Ecto neural progenitor cell (in vitro differentiated cells): ENCODE measurements at regions not wholly inside any gene's neighbourhood (a gene's known extent, or its start where the extent isn't known, plus 50 kb on each side); places are given as distances from the start of the nearest gene placed in this dataset.
"Not testable (repeated sequence)": the region's sequence is repeated elsewhere in the genome, so short reads cannot be mapped to it uniquely, and the experiment has no call there.

Experiments used
- DNase-seq: peaks from one replicate; pipeline ENCODE4 v3.0.0-alpha.2; 2018; ENCODE audit warnings: low spot score

DNA sequence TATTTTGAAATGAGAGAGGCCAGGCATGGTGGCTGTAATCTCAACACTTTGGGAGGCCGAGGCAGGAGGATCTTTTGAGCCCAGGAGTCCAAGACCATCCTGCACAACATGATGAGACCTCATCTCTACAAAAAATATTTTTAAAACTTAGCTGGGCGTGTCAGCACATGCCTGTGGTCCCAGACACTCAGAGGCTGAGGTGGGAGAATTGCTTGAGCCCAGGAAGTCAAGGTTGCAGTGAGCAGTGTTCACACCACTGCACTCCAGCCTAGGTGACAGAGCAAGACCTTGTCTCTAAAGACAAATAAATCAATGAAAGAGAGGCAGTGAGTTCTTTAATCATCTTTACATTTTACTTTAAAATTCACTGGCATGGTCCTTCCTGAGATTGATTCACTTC is 124.5 kb downstream of the DUSP6 start:
- no peak for DNase-seq

DNA sequence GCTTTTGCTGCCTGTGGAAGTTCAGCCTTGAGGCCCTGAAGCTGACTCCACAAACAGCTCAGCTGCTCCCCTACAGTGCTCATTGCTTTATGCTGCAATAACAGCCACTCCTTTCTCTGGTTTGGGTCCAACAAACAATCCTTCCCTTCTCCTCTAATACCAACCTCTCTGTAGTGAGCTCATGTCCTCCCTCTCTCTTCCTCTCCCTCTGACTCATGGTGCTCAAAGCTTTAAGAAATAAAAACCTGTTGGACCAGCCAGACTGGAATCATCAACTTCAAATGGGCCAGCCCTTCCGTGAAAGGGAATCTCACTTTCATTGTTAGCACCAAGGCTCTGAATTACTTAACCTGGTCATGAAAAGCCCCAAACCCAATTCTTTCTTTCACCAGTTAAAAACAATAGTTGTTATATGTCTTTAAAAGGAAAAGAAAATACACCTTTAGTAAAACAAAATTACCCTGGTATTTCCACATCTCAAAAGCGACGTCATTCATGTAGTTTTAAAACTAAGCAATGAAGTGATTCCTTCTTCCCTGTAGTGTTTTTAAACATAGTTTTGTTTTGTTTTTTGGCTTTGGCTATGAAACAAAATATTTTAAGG is 126.4 kb downstream of the DUSP6 start:
- DNase-seq = no peak

DNA sequence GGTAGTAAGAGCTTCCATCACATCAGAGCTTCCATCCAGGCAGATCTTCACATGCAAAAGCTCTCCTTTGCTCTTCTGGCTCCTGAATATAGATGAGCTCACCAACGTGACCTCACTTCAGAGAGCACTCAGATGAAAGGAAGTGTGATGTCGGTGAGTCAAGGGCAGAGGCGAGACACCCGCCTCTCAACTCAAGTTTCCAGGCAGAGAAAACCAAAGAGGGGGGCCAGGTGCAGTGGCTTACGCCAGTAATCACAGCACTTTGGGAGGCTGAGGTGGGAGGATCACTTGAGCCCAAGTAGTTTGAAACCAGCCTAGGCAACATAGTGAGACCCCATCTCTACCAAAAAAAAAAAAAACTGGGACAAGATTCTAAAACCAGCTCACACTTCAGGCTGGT is 126.9 kb downstream of the DUSP6 start:
- no peak for DNase-seq

DNA sequence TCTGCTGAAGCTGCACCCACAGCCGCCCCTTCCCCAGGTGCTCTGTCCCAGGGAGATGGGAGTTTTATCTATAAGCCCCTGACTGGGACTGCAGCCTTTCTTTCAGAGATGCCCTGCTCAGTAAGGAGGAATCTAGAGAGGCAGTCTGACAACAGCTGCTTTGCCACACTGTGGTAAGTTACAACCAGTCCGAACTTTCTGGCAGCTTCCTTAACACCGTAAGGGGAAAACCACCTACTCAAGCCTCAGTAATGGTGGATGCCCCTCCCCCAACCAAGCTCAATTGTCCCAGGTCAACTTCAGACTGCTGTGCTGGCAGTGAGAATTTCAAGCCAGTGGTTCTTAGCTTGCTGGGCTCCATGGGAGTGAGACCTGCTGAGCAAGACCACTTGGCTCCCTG is 129.7 kb downstream of the DUSP6 start:
- not testable (repeated sequence) for DNase-seq

DNA sequence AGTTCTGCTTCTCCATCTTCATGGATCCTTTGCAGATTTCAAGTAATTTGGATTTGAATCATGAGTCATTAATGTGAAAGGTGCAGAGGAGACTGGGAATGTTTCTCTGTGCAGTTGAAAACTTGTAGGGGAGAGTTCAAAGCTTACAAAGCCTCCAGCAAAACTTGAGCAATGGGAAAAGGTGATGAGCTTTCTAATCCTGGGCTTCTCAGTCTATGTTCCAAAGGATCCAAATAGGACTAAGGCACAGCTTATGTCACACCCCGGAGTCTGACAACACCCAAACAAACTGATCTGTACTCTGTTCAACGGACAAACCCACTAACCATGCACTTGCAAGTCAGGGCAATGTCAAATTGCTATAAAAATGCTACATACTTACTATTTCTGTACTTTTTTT is 134.8 kb downstream of the DUSP6 start:
- DNase-seq = no peak

DNA sequence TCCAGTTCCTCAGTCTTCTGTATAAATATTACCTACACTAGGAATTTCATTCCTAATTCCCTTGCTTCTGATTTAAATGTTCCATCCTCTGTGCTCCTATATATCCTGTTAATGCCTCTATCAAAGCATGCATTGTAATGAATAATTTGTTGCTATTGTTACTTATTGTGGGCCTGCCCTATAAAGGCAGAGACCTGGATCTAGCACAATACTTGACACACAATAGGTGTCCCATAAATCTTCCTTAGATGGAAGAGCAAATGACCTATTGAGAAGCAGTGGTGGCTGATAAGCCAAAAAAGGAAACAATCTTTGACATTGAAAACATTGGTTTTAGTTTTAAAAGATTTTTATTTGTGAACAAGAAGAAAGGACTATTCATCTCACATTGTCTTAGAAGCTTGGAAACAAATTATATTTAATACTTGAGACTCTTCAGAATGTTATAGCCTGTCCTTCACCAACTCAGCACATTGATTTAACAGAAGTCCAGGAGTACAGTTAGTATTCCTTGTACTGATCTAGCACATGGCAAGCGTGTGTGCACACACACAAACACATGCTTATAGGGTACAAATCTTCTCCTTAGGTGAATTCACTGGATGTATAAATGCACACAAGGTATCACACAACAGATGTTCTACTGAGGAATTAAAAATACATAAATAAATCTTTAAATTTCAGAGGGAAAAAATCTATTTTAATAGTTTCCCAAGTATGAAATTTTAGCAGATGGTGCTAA is 135.9 kb downstream of the DUSP6 start:
- no peak for DNase-seq

DNA sequence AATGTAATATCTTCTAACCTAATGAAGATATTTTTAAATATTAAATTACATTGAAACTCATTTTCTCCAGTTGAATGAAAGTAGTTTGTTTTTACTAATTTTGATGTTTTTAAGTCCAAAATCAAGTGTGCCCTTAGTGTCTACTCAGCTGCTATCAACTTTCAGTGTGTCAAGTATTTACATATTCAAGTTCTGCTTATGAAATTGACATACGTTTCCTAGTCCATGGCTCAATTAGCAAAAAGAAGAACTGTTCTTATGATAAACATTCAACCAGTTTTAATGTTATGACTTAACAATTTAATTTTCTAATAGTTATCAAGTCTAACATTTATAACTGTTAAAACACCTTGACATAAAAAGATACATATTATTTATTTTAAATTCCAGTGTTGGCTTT is 137.1 kb downstream of the DUSP6 start:
- no peak for DNase-seq

DNA sequence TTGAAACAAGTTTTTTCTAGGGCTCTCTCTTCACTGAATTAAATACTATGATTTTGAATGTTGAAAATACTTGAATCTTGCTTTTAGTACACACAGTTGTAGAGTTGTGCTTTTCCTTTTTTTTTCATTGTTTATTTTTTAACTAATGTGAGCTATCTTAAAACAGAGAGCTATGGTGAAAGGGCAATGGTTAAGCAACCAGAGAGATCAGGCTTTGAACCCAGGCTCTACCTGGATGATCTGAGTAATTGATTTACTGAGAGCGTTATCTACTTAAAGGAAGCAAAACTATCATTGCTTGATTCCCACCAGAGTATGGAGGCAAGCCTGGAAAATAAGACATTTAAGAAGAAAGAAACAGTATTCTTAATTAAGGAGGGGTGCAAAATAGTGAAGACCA is 138.6 kb downstream of the DUSP6 start:
- no peak for DNase-seq

DNA sequence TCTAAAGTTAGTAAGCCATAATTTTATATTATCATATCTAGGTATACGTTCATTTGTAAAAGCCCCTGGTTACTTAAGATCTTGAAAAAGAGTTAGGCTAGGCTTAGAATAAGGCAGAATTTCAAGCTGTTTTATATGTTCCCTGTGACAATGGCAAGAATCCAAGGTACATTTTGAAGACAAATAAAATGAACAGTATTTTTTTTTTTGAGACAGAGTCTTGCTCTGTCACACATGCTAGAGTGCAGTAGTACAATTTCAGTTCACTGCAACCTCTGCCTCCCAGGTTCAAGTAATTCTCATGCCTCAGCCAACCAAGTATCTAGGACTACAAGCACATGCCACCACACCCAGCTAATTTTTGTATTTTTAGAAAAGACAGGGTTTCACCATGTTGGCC is 139.2 kb downstream of the DUSP6 start:
- no peak for DNase-seq

DNA sequence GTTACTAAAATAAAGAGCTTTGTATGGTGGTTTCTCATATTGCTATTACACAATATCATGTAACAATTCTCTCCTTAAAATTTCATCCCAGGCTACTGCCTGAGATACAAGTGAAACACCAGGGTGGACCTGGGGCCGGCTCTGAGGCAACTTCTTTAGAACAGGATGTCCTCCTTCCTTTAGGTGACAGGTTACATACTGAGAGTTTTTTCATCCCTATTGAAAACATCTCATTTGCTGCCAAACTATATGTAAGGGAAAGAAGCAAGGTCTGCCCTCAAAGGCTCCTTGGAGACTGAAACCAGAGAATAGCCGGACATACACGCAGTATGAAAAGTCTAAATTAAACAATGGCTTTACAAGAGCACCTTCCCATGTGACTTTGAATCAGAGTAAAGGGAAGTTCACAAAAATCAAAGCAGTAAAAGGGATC is 139.9 kb downstream of the DUSP6 start:
- no peak for DNase-seq

DNA sequence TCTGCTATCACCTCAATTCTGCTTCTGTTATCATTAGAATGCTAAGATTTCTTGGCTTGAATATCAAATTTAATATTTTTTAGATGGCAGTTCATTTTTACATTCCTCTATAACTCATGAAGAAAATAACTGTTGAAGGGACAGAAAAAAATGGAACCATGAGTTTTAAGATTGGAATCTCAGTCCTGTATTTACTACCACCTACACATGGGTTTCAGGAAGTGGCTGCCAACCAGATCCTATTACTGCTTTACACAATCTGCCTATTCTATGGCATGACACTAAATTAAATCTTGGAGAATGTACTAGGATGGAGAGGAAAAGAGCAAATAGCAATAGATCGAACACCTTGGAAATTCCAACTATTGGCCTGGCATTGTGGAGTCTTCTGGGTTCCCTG is 140.8 kb downstream of the DUSP6 start:
- DNase-seq = no peak

DNA sequence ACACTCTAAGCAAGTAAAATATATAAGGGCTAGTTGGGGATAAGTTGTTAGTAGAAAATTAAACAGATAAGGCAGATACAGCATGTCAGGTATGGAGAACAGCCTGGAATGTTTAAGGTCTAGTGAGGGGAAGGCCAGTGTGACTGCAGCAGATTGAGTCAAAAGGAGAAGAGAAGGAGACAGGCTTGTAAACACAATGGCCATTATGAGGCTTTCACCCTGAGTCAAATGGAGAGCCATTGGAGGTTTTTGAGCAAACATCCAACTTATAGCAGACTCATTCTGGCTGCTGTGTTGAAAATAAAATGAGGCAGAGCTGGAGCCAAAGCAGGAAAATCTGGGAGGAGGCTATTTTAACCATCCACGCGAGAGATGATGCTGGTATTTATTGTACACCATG is 142.0 kb downstream of the DUSP6 start:
- DNase-seq = no peak

DNA sequence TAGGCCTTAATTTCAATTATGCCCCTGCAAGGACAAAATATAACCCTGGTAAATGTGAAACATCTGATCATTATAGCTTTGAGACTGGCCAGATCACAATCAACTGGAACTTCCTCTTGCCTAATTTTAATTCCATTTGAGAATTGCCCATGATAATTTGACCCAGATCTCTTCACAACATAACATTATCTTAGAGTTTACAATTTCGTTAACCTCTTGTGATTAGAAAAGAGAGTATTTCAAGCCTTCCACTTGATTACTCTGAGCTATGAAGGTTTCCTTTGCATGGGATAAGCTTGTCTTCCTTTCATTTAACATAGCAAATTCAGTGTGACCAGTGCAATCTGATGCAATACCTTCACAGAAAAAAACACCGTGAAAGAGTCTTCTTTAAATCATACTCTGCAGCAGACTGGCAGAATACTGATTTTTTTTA is 143.6 kb downstream of the DUSP6 start:
- DNase-seq = no peak

DNA sequence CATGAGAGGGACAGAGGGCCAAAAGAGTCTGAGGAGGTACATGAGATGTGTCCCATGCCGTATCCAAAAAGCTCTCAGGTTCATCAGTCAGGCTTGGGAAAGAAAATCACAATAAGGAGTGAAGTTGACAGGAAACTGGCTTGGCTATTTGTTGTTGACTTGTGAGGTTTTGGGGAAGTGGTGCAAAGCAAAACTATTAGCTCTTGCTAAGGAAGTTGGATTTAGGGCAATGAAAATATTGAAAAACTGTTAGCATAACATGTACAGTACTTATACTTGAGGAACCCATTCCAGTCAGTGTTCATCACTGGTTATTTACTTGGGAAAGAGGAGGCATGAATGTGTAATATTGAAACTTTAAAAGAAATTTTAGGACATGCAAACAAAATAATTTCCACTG is 145.9 kb downstream of the DUSP6 start:
- DNase-seq = no peak

DNA sequence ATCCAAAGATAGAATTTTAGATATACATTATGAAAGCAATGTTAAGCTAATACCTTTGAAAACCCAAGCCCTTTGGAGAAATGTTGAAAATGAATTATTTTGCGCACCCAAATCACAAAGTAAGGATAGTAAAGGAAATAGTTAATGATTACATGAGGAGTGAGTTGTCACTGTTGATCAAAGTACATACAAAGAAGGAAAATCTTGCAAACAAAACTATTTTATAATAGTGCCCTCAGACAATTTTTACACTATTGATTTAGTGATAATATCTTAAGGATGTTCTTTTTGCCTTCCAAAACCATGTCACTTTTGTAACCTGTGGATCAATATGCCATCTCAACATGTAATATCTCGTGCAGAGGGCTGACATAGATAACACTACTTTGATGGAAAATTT is 146.8 kb downstream of the DUSP6 start:
- DNase-seq = no peak

DNA sequence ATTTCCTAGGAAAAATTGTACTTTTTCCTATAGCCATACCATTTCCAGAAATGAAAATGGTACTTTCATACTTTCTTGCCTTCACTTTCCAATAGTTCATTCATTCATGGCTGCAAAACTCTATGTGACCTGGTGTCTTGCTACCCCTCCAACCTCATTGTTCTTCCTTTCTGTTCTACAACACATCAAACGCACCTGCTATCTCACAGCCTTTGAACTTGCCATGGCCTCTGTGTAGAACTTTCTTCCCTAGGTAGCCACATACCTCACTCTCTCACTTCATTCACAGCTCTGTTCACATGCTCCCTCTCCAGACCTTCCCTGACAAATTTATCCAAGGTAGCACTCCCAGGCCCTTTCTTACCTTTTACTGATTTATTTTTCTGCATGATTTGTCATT is 149.2 kb downstream of the DUSP6 start:
- DNase-seq = no peak

DNA sequence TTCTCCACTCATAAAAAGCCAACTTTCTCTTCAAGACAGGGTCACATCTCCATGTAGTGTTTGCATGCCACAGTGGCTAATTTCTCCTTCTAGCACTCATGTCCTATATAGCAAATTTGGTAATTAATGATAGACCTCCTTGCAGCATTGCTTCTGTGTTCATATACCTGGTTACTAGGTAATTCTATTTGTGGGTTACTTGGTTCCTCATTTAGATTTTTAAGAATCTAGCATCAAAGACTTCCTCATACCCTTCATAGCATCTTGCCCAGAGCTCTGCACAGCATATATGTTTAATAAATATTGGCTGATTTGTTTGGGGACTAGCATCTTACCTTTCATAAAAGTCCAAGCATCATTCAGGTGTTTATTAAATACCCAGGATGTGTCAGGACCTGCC is 152.1 kb downstream of the DUSP6 start:
- no peak for DNase-seq

DNA sequence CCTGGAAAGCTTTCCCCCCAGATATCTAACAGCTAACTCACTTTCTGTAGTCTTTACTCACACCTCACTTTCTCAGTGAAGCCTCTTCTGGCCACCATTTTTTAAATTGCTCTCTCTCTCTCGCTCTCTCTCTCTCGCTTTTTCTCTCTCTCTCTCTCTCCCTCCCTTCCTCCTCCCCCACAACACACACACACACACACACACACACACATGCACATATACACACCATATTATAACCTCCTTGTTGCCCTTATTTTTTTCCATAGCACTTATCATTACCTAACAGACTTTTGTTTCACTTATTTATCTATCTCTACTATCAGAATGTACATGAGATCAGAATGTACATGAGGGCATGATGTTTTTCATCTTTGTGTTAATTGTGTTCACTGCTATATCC is 156.8 kb downstream of the DUSP6 start:
- no peak for DNase-seq

DNA sequence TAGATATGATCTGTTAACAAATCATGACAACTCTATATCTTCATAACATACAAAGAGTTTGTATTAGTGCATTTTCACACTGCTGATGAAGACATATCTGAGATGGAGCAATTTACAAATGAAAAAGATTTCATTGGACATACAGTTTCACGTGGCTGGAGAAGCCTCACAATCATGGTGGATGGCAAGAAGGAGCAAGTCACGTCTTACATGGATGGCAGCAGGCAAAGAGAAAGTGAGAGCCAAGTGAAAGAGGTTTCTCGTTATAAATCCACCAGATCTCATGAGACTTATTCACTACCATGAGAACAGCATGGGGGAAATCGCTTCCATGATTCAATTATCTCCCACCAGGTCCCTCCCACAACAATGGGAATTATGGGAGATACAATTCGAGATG is 157.6 kb downstream of the DUSP6 start:
- DNase-seq = no peak

DNA sequence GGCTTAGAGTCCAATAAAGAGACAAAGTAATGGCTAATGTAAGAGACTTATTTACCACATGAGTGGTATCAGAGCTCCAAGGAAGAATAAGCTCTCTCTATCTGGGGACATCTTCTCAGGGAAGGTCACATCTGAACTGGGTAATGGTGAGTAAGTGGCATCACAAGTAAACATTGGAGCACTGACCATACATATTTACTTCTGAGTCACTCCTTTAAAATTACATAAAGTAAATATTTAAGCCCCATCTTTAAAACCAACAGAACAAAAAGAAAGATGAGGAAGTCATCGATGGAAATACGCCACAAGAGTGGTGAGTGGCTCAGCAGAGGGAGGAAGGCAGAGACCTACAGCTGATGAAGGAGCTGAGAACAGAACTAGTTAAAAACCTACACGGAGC is 159.9 kb downstream of the DUSP6 start:
- DNase-seq = no peak

DNA sequence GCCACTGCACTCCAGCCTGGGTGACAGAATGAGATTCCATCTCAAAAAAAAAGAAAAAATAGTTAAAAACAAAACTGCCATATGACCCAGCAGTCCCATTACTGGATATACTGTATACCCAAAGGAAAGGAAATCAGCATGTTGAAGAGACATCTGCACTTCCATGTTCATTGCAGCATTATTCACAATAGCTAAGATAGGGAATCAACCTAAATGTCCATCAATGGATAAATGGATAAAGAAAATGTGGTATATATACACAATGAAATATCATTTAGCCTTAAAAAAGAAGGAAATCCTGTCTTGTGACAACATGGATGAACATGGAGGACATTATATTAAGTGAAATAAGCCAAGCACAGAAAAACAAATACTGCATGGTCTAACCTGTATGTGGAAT is 160.7 kb downstream of the DUSP6 start:
- DNase-seq = not testable (repeated sequence)

DNA sequence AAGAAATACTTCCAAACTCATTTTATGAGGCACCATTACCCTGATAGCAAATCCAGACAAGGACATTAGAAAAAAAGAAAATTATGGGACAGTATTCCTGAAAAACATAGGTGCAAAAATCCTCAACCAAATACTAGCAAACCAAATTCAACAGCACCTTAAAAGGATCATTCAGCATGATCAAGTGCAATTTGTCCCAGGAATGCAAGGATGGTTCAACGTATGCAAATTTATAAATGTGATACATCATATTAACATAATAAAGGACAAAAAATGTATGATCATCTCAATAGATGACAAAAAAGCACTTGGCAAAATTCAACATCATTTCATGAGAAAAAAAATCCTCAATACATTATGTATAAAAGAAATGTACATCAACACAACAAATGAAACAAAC is 162.9 kb downstream of the DUSP6 start:
- no peak for DNase-seq

DNA sequence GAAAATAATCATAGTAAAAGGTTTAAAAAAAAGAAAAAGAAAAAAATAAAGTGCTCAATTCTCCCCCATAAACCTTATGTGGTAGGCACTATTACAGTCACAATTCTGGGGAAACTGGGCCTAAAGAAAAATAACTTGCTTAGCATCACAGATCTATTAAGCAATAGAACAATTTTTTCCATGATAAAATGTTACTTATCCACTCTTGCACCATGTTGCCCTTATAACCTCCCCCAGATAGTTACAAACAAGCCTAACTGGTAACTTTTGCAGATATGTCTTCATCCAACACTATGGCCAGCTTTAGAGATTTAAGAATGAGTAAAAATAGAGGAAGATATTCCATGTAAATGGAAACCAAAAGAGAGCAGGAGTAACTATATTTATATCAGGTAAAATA is 164.8 kb downstream of the DUSP6 start:
- DNase-seq = no peak

DNA sequence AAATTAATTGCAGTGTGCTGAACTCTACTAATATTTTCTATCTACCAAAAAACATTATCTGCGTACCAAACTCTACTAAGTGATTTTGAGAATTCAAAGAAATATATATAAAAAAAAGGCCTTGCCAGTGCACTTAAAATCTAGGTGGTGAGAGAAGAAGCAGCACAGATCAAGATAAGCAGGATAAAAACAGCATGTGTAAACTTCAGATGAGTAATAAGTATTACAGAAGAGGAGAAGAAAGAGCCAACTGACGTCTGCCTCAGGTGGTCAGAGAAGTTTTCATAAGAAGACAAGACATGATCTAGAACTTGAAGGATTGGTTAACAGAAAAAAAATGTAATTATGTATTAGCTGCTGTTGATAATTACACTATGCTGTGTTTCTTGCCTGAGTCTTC is 166.4 kb downstream of the DUSP6 start:
- DNase-seq = no peak
